ENCODE measurements at regions not wholly inside any gene's neighbourhood (a gene's known extent, or its start where the extent isn't known, plus 50 kb on each side); places are given as distances from the start of the nearest gene placed in this dataset.

DNA sequence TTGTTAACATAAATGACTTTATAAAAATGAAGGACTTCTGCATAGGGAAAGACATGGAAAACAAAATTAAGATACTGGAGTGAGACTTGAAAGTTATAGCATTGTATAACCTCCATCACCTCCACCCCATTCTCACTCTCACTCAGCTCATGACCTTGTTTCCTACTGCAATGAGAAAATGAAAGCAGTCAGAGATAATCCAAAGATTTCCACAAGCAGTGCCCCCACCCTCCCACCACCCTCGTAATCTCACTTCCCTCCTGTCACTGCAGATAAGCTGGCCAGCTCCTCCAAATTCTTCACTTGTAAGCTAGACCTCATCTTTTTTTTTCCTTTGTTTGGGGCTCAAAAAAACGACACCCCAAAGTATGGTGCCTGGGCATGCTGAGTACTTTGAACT, 52.9 kb upstream of the PROKR2 start:
- TF ChIP-seq POLR2A (IDR thresholded peaks at IDR 0.05): no peak
- TF ChIP-seq, protein P1, sequence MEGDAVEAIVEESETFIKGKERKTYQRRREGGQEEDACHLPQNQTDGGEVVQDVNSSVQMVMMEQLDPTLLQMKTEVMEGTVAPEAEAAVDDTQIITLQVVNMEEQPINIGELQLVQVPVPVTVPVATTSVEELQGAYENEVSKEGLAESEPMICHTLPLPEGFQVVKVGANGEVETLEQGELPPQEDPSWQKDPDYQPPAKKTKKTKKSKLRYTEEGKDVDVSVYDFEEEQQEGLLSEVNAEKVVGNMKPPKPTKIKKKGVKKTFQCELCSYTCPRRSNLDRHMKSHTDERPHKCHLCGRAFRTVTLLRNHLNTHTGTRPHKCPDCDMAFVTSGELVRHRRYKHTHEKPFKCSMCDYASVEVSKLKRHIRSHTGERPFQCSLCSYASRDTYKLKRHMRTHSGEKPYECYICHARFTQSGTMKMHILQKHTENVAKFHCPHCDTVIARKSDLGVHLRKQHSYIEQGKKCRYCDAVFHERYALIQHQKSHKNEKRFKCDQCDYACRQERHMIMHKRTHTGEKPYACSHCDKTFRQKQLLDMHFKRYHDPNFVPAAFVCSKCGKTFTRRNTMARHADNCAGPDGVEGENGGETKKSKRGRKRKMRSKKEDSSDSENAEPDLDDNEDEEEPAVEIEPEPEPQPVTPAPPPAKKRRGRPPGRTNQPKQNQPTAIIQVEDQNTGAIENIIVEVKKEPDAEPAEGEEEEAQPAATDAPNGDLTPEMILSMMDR (IDR thresholded peaks at IDR 0.05): no peak

Data from transverse colon (tissue), 3 donors.